ENCODE measurements at regions not wholly inside any gene's neighbourhood (a gene's known extent, or its start where the extent isn't known, plus 50 kb on each side); places are given as distances from the start of the nearest gene placed in this dataset.

- Histone ChIP-seq H3K27ac (no peak overlapping the region), H3K4me3 (no peak overlapping the region), H3K9me3 (peaks cover 0 to 10% (median 0%) of the 10 kb centered on the region in 8 donors), H3K36me3 (no peaks in the 10 kb centered on the region), H3K27me3 (replicated peaks in 1 of 7) (no peaks in the 10 kb centered on the region), H3K4me1 (no peaks in the 10 kb centered on the region)
- 87 to 94% (median 89%) methylated on average over 8 of the region's 8 CpGs for WGBS, 5 donors
- TF ChIP-seq, protein P1, sequence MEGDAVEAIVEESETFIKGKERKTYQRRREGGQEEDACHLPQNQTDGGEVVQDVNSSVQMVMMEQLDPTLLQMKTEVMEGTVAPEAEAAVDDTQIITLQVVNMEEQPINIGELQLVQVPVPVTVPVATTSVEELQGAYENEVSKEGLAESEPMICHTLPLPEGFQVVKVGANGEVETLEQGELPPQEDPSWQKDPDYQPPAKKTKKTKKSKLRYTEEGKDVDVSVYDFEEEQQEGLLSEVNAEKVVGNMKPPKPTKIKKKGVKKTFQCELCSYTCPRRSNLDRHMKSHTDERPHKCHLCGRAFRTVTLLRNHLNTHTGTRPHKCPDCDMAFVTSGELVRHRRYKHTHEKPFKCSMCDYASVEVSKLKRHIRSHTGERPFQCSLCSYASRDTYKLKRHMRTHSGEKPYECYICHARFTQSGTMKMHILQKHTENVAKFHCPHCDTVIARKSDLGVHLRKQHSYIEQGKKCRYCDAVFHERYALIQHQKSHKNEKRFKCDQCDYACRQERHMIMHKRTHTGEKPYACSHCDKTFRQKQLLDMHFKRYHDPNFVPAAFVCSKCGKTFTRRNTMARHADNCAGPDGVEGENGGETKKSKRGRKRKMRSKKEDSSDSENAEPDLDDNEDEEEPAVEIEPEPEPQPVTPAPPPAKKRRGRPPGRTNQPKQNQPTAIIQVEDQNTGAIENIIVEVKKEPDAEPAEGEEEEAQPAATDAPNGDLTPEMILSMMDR (IDR thresholded peaks at IDR 0.05 in 8 of 11, conservative IDR thresholded peaks at IDR 0.05 in 3 of 11), result no peak
- no peak for TF ChIP-seq POLR2A (IDR thresholded peaks at IDR 0.05)
- TF ChIP-seq POLR2AphosphoS5 (IDR thresholded peaks at IDR 0.05), result no peak
- intact Hi-C loops (cut with DNase I; ENCODE audit: low total_unique reads), result no loop called here
- DNase-seq, result no peak
Observed at GRCh38 chr21:20016435-20017005, 981.7 kb upstream of the NCAM2 start.

- 77 to 91% (median 81%) methylated on average over 6 of the region's 6 CpGs for WGBS, 5 donors
- Histone ChIP-seq H3K4me3 (no peak overlapping the region), H3K36me3 (no peaks in the 10 kb centered on the region), H3K27me3 (replicated peaks in 1 of 7) (no peaks in the 10 kb centered on the region), H3K9me3 (peaks cover 0 to 11% (median 2%) of the 10 kb centered on the region in 8 donors), H3K27ac (no peak overlapping the region), H3K4me1 (no peaks in the 10 kb centered on the region)
- intact Hi-C loops (cut with DNase I; ENCODE audit: low total_unique reads), result no loop called here
- no peak for TF ChIP-seq POLR2A (IDR thresholded peaks at IDR 0.05)
- TF ChIP-seq POLR2AphosphoS5 (IDR thresholded peaks at IDR 0.05), result no peak
- TF ChIP-seq, protein P1 (IDR thresholded peaks at IDR 0.05 in 8 of 11, conservative IDR thresholded peaks at IDR 0.05 in 3 of 11), result no peak
- no peak for DNase-seq
Observed at GRCh38 chr21:20020026-20020425, 978.2 kb upstream of the NCAM2 start.

DNA sequence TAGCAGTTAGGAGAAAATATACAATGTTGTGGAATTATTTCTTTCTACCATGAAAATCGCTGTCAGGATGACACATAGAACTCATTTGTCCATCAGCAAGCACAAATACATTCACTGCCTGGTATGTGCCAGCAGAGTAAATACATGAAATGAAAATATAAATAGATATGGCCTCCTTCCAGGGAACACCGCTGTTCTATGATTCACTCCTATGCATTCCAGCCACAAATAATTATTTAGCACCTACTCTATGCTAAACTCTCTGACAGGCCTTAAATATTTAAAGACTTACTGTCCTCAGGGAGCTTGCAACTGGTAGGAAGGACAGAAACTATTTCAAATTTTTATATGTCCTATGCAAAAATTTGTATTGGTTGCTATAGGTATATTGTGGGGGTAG, 975.0 kb upstream of the NCAM2 start:
- no peak for DNase-seq
- WGBS, 5 donors, result 70 to 89% (median 79%) methylated on average over 2 of the region's 2 CpGs
- H3K4me1 ChIP-seq, result no peaks in the 10 kb centered on the region
- TF ChIP-seq, protein P1 (IDR thresholded peaks at IDR 0.05 in 8 of 11, conservative IDR thresholded peaks at IDR 0.05 in 3 of 11), result no peak
- TF ChIP-seq POLR2AphosphoS5 (IDR thresholded peaks at IDR 0.05), result no peak
- no peak for TF ChIP-seq POLR2A (IDR thresholded peaks at IDR 0.05)
- H3K9me3 ChIP-seq, result peaks cover 0 to 11% (median under 1%) of the 10 kb centered on the region in 8 donors
- intact Hi-C loops (cut with DNase I; ENCODE audit: low total_unique reads), result no loop called here
- no peaks in the 10 kb centered on the region for H3K36me3 ChIP-seq
- no peak overlapping the region for H3K4me3 ChIP-seq
- H3K27me3 ChIP-seq (replicated peaks in 1 of 7), result no peaks in the 10 kb centered on the region
- H3K27ac ChIP-seq, result no peak overlapping the region

- TF ChIP-seq, protein P1 (IDR thresholded peaks at IDR 0.05 in 8 of 11, conservative IDR thresholded peaks at IDR 0.05 in 3 of 11), result no peak
- TF ChIP-seq POLR2AphosphoS5 (IDR thresholded peaks at IDR 0.05), result no peak
- TF ChIP-seq POLR2A (IDR thresholded peaks at IDR 0.05), result no peak
- WGBS, 5 donors, result 86 to 89% (median 87%) methylated on average over 7 of the region's 7 CpGs
- H3K9me3 ChIP-seq, result peaks cover 0 to 6% (median 0%) of the 10 kb centered on the region in 8 donors
Observed at GRCh38 chr21:20024741-20025140, 973.5 kb upstream of the NCAM2 start.

More at GRCh38 chr21:20024741-20025140, 973.5 kb upstream of the NCAM2 start:
- intact Hi-C loops (cut with DNase I; ENCODE audit: low total_unique reads), result no loop called here
- no peak overlapping the region for H3K27ac ChIP-seq
- H3K36me3 ChIP-seq, result no peaks in the 10 kb centered on the region
- no peaks in the 10 kb centered on the region for H3K4me1 ChIP-seq
- DNase-seq, result no peak
- H3K27me3 ChIP-seq (replicated peaks in 1 of 7), result no peaks in the 10 kb centered on the region
- H3K4me3 ChIP-seq, result no peak overlapping the region
